ENCODE measurements at regions not wholly inside any gene's neighbourhood (a gene's known extent, or its start where the extent isn't known, plus 50 kb on each side); places are given as distances from the start of the nearest gene placed in this dataset.

GRCh38 chr12:19726592-19726991 is 287.3 kb downstream of the AEBP2 start:
- H3K9me3 Mint-ChIP-seq, result peaks cover 9% of the 10 kb centered on the region
- peaks cover 3% of the 10 kb centered on the region for H3K36me3 Mint-ChIP-seq
- no peak overlapping the region for H3K4me3 Mint-ChIP-seq
- ChIA-PET POLR2A (no interaction called here), CTCF (interaction anchor here (1.8 kb wide), 1 partner anchor 13 kb away, joined by 7 read pairs; no protein-coding TSS in a partner anchor)
- DNase-seq (ENCODE audit: low spot score) (no peak), ATAC-seq (no peak)
- TF ChIP-seq TCF7 (CRISPR knock-in tag; IDR thresholded peaks at IDR 0.05; ENCODE audit: low read depth), result no peak
- TF ChIP-seq ATF6 (CRISPR knock-in tag; IDR thresholded peaks at IDR 0.05), result no peak
- TF ChIP-seq SMAD3 (CRISPR knock-in tag; IDR thresholded peaks at IDR 0.05; ENCODE audit: borderline replicate concordance), result no peak
- no peak for TF ChIP-seq ATF1 (CRISPR knock-in tag; IDR thresholded peaks at IDR 0.05)
- no peak for TF ChIP-seq STAT6 (CRISPR knock-in tag; conservative IDR thresholded peaks at IDR 0.05; ENCODE audit: low read depth)
- no peak for TF ChIP-seq FOXP4 (CRISPR knock-in tag; IDR thresholded peaks at IDR 0.05)
- TF ChIP-seq ZNF396 (CRISPR knock-in tag; IDR thresholded peaks at IDR 0.05; ENCODE audit: borderline replicate concordance), result no peak
- TF ChIP-seq ZNF512 (CRISPR knock-in tag; IDR thresholded peaks at IDR 0.05; ENCODE audit: borderline replicate concordance), result no peak
- no peak for TF ChIP-seq ATF3 (CRISPR knock-in tag; conservative IDR thresholded peaks at IDR 0.05)
- TF ChIP-seq MXD4 (CRISPR knock-in tag; IDR thresholded peaks at IDR 0.05; ENCODE audit: borderline replicate concordance), result no peak
- no peak for TF ChIP-seq NR3C1 (CRISPR knock-in tag; conservative IDR thresholded peaks at IDR 0.05; ENCODE audit: low read depth)
- TF ChIP-seq HMGXB4 (CRISPR knock-in tag; IDR thresholded peaks at IDR 0.05), result no peak
- no peak for TF ChIP-seq SP1 (CRISPR knock-in tag; conservative IDR thresholded peaks at IDR 0.05)
- no peak for TF ChIP-seq OVOL2 (CRISPR knock-in tag; IDR thresholded peaks at IDR 0.05; ENCODE audit: borderline replicate concordance)
- no peak for TF ChIP-seq EMX1 (CRISPR knock-in tag; IDR thresholded peaks at IDR 0.05)
- no peak for TF ChIP-seq AR (CRISPR knock-in tag; IDR thresholded peaks at IDR 0.05)
- H3K27ac Mint-ChIP-seq, result no peak overlapping the region
- H3K27me3 Mint-ChIP-seq (ENCODE audit: low read depth), result no peaks in the 10 kb centered on the region
- H3K4me1 Mint-ChIP-seq, result no peaks in the 10 kb centered on the region
